WTC11 (cell line): ENCODE measurements at regions not wholly inside any gene's neighbourhood (a gene's known extent, or its start where the extent isn't known, plus 50 kb on each side); places are given as distances from the start of the nearest gene placed in this dataset.

Experiments
- ATAC-seq: fragments of 200-7000 bp; cut with Tn5 transposase; 2 replicates; pipeline ENCODE4 v1.10.0; 2021; ENCODE audit warnings: mild to moderate bottlenecking, moderate library complexity
- CTCF ChIA-PET: fragments of 300-600 bp; sonication (Branson Sonifier 250); formaldehyde crosslinking; loops from one replicate; lab custom pipeline; 2021; ENCODE audit warnings: antibody characterized with exemption; lab: Charles Lee
- POLR2A ChIA-PET: fragments of 350-600 bp; sonication (Branson Sonifier 250); formaldehyde crosslinking; loops from one replicate; lab custom pipeline; 2021; ENCODE audit warnings: antibody characterized with exemption; lab: Charles Lee
- DNase-seq: peaks from one replicate; pipeline ENCODE4 v3.0.0; 2021; ENCODE audit warnings: low spot score
- H3K27ac Mint-ChIP-seq: 2 replicates; pipeline ENCODE4 v1.8.0; 2021; ENCODE audit warnings: mixed read lengths
- H3K27me3 Mint-ChIP-seq: 2 replicates; pipeline ENCODE4 v1.8.0; 2021; ENCODE audit warnings: low read depth, mild to moderate bottlenecking, moderate library complexity, mixed read lengths
- H3K36me3 Mint-ChIP-seq: 2 replicates; pipeline ENCODE4 v1.8.0; 2021; ENCODE audit warnings: mixed read lengths
- H3K4me1 Mint-ChIP-seq: 2 replicates; pipeline ENCODE4 v1.8.0; 2022; ENCODE audit warnings: mixed read lengths
- H3K4me3 Mint-ChIP-seq: 2 replicates; pipeline ENCODE4 v1.8.0; 2021; ENCODE audit warnings: mild to moderate bottlenecking, moderate library complexity, mixed read lengths
- H3K9me3 Mint-ChIP-seq: 2 replicates; pipeline ENCODE4 v1.8.0; 2021; ENCODE audit warnings: mixed read lengths
- CTCF ChIP-seq: fragments of 200-600 bp; IDR thresholded peaks from 2 replicates; pipeline ENCODE4 v1.8.0; 2022; ENCODE audit warnings: antibody characterized with exemption
- FOXK1 ChIP-seq: sonication (generic); formaldehyde crosslinking; IDR thresholded peaks from 2 replicates; pipeline ENCODE4 v1.8.0; 2022; ENCODE audit warnings: mild to moderate bottlenecking, moderate library complexity, missing genetic modification reagents
- MYBL2 ChIP-seq: sonication (generic); formaldehyde crosslinking; IDR thresholded peaks from 2 replicates; pipeline ENCODE4 v1.8.1; 2023; ENCODE audit warnings: mild to moderate bottlenecking, moderate library complexity, missing genetic modification reagents
- NR1H2 ChIP-seq: sonication (generic); formaldehyde crosslinking; IDR thresholded peaks from 2 replicates; pipeline ENCODE4 v1.9.0; 2021; ENCODE audit warnings: mild to moderate bottlenecking, moderate library complexity, missing genetic modification reagents
- TEAD1 ChIP-seq: sonication (generic); formaldehyde crosslinking; IDR thresholded peaks from 2 replicates; pipeline ENCODE4 v1.8.0; 2022; ENCODE audit warnings: mild to moderate bottlenecking, missing genetic modification reagents
- USF2 ChIP-seq: sonication (generic); formaldehyde crosslinking; IDR thresholded peaks from 2 replicates; pipeline ENCODE4 v1.8.1; 2023; ENCODE audit warnings: mild to moderate bottlenecking, missing genetic modification reagents, moderate library complexity
- ZNF317 ChIP-seq: sonication (generic); formaldehyde crosslinking; IDR thresholded peaks from 2 replicates; pipeline ENCODE4 v1.8.1; 2023; ENCODE audit warnings: low read depth, mild to moderate bottlenecking, moderate library complexity, missing genetic modification reagents, borderline replicate concordance
- ZNF396 ChIP-seq: fragments of 250-450 bp; sonication (Bioruptor Pico); IDR thresholded peaks from 2 replicates; pipeline ENCODE4 v1.8.0; 2021; ENCODE audit warnings: mild to moderate bottlenecking, moderate library complexity, borderline replicate concordance
- ZNF416 ChIP-seq: fragments of 250-450 bp; sonication (Bioruptor Pico); IDR thresholded peaks from 2 replicates; pipeline ENCODE4 v1.9.0; 2021; ENCODE audit warnings: mild to moderate bottlenecking, inconsistent platforms
- TF ChIP-seq, protein P1 (sequence below): sonication (generic); formaldehyde crosslinking; IDR thresholded peaks from 2 replicates; pipeline ENCODE4 v1.8.1; 2022; ENCODE audit warnings: missing genetic modification reagents, borderline replicate concordance
- TF ChIP-seq, protein P2 (sequence below): sonication (generic); formaldehyde crosslinking; IDR thresholded peaks from 2 replicates; pipeline ENCODE4 v1.8.0; 2023; ENCODE audit warnings: missing genetic modification reagents
- TF ChIP-seq, protein P3 (sequence below): sonication (generic); formaldehyde crosslinking; IDR thresholded peaks from 2 replicates; pipeline ENCODE4 v1.8.1; 2022; ENCODE audit warnings: mild to moderate bottlenecking, missing genetic modification reagents, moderate library complexity, borderline replicate concordance
- TF ChIP-seq, protein P4 (sequence below): sonication (generic); formaldehyde crosslinking; IDR thresholded peaks from 2 replicates; pipeline ENCODE4 v1.8.0; 2022; ENCODE audit warnings: mild to moderate bottlenecking, missing genetic modification reagents

GRCh38 chr9:87810008-87810407, 72.7 kb upstream of the SPATA31E1 start:
- CTCF ChIA-PET: no interaction called here
- no peak for DNase-seq
- POLR2A ChIA-PET: no interaction called here
- H3K27ac Mint-ChIP-seq: no peak overlapping the region
- H3K4me3 Mint-ChIP-seq: no peak overlapping the region
- ATAC-seq: no peak
- peaks cover 23% of the 10 kb centered on the region for H3K36me3 Mint-ChIP-seq
- H3K9me3 Mint-ChIP-seq: peaks cover 31% of the 10 kb centered on the region
- TF ChIP-seq CTCF (no peak), ZNF396 (CRISPR knock-in tag) (no peak), NR1H2 (CRISPR knock-in tag) (no peak), MYBL2 (no peak), ZNF317 (no peak)
- TF ChIP-seq, protein P1, sequence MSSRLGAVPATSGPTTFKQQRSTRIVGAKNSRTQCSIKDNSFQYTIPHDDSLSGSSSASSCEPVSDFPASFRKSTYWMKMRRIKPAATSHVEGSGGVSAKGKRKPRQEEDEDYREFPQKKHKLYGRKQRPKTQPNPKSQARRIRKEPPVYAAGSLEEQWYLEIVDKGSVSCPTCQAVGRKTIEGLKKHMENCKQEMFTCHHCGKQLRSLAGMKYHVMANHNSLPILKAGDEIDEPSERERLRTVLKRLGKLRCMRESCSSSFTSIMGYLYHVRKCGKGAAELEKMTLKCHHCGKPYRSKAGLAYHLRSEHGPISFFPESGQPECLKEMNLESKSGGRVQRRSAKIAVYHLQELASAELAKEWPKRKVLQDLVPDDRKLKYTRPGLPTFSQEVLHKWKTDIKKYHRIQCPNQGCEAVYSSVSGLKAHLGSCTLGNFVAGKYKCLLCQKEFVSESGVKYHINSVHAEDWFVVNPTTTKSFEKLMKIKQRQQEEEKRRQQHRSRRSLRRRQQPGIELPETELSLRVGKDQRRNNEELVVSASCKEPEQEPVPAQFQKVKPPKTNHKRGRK (CRISPR knock-in tag): no peak
- TF ChIP-seq, protein P2, sequence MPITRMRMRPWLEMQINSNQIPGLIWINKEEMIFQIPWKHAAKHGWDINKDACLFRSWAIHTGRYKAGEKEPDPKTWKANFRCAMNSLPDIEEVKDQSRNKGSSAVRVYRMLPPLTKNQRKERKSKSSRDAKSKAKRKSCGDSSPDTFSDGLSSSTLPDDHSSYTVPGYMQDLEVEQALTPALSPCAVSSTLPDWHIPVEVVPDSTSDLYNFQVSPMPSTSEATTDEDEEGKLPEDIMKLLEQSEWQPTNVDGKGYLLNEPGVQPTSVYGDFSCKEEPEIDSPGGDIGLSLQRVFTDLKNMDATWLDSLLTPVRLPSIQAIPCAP (CRISPR knock-in tag): no peak
- TF ChIP-seq, protein P3, sequence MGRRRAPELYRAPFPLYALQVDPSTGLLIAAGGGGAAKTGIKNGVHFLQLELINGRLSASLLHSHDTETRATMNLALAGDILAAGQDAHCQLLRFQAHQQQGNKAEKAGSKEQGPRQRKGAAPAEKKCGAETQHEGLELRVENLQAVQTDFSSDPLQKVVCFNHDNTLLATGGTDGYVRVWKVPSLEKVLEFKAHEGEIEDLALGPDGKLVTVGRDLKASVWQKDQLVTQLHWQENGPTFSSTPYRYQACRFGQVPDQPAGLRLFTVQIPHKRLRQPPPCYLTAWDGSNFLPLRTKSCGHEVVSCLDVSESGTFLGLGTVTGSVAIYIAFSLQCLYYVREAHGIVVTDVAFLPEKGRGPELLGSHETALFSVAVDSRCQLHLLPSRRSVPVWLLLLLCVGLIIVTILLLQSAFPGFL (CRISPR knock-in tag): no peak
- TF ChIP-seq, protein P4, sequence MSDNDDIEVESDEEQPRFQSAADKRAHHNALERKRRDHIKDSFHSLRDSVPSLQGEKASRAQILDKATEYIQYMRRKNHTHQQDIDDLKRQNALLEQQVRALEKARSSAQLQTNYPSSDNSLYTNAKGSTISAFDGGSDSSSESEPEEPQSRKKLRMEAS (CRISPR knock-in tag): no peak
- TF ChIP-seq, all 79 proteins: peak for 0
- peaks cover 15% of the 10 kb centered on the region for H3K27me3 Mint-ChIP-seq
- no peaks in the 10 kb centered on the region for H3K4me1 Mint-ChIP-seq

DNA sequence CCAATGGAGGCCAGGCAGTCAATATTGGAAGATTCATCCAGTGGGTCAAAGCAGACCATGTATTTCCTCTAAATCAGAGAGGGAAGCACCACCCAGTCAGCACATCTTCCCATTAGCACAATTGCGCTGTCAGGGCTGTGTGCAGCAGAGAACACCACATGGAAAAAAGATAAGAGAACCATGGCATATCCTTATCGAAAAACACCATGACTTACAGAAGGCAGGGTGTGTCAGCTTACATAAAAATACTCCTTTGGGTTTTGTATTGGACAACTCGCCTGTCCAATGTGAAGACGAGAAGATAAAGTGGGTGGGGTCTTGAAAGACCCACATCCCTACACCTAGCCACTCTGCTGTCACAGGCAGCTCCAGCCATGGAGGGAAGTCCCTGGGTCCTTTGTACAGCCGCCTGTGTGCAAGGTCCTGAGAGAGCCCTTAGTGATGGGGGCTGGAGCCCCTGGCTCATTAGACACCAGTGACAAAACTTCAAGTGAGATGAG, 71.9 kb upstream of the SPATA31E1 start:
- Mint-ChIP-seq H3K36me3 (peaks cover 23% of the 10 kb centered on the region), H3K27ac (no peak overlapping the region), H3K4me3 (no peak overlapping the region), H3K27me3 (peaks cover 15% of the 10 kb centered on the region), H3K9me3 (peaks cover 31% of the 10 kb centered on the region), H3K4me1 (no peaks in the 10 kb centered on the region)
- TF ChIP-seq FOXK1 (CRISPR knock-in tag) (no peak), TEAD1 (CRISPR knock-in tag) (no peak), USF2 (CRISPR knock-in tag) (no peak), ZNF416 (CRISPR knock-in tag) (no peak)
- ChIA-PET POLR2A (interaction anchor here (0.6 kb wide), 1 partner anchor 87 kb away, joined by 14 read pairs; no protein-coding TSS in a partner anchor), CTCF (interaction anchor here (3.5 kb wide), 1 partner anchor 126 kb away, joined by 22 read pairs; no protein-coding TSS in a partner anchor)
- DNase-seq: no peak
- no peak for ATAC-seq

DNA sequence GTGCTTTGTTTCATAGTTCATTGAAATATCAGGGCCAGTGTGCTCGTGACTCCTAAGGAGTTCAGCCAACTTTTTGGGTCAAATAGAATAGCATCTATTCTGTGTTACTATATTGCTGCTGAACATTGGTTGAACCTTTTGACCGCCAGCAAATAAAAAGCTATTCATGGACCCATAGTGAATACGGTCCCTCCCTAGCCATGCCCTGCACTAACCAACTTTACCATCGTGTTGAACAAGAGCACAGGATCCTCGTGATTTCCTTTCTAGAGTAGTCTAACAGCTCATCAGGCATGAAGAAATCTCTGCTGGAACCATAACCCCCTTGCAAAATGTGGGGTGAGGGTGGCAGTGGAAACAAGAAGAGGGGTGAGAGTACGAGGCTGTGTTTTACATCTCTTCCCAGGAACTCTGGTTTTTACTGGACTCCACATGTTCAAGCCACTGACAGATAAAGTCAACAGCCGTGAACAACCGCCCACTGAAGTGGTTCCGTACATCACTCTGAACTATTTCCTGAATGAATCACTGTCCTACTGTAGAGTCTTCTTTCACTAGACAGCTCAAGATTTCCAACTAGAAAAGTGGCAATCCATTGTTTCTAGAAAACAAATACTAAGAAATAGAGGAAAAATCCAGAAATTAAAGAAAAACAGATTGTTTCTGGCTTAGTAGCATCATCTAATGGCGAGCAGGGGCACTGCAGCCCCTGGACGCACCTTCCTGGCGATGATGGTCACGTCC, 70.1 kb upstream of the SPATA31E1 start:
- H3K36me3 Mint-ChIP-seq: peaks cover 21% of the 10 kb centered on the region
- ChIA-PET POLR2A (no interaction called here), CTCF (interaction anchor here (0.6 to 3.5 kb wide), 10 partner anchors 20 to 330 kb away, joined by 3 to 22 read pairs (median 5); partner anchors contain the start of genes CTSL and SPATA31E1)
- H3K4me3 Mint-ChIP-seq: no peak overlapping the region
- no peaks in the 10 kb centered on the region for H3K4me1 Mint-ChIP-seq
- no peak overlapping the region for H3K27ac Mint-ChIP-seq
- ATAC-seq: peak; percentile 90; the same call in 1 of the 2 replicates
- peaks cover 15% of the 10 kb centered on the region for H3K27me3 Mint-ChIP-seq
- H3K9me3 Mint-ChIP-seq: peaks cover 24% of the 10 kb centered on the region
- peak; percentile 49 for DNase-seq
- no peak for TF ChIP-seq NR1H2 (CRISPR knock-in tag)
- peak; percentile 76 for TF ChIP-seq CTCF
